Suprapubic skin (tissue), 4 donors: ENCODE measurements at regions not wholly inside any gene's neighbourhood (a gene's known extent, or its start where the extent isn't known, plus 50 kb on each side); places are given as distances from the start of the nearest gene placed in this dataset.

Experiments used
- EP300 ChIP-seq: sonication (generic); formaldehyde crosslinking; IDR thresholded peaks from one replicate; pipeline ENCODE4 v1.6.1; 2017; ENCODE audit warnings: antibody characterized with exemption
- POLR2A ChIP-seq, 2 donors: fragments of 450-650 bp; IDR thresholded peaks; one replicate each; pipeline ENCODE4 v1.6.1; 2017; ENCODE audit warnings: antibody characterized with exemption in 2 of 2, mild to moderate bottlenecking in 2 of 2, moderate library complexity in 2 of 2
- POLR2AphosphoS5 ChIP-seq, 3 donors: sonication (generic); formaldehyde crosslinking; IDR thresholded peaks; one replicate each; pipeline ENCODE4 v1.6.1; 2017; ENCODE audit warnings: antibody characterized with exemption in 3 of 3
- TF ChIP-seq, protein P1 (sequence below), 2 donors: fragments of 200-600 bp in 1 of 2; fragments of 450-650 bp in 1 of 2; sonication (generic) in 1 of 2; IDR thresholded peaks; one replicate each; pipeline ENCODE4 v1.5.1; 2016 to 2019; ENCODE audit warnings: antibody characterized with exemption in 2 of 2, mild to moderate bottlenecking in 1 of 2, moderate library complexity in 1 of 2

DNA sequence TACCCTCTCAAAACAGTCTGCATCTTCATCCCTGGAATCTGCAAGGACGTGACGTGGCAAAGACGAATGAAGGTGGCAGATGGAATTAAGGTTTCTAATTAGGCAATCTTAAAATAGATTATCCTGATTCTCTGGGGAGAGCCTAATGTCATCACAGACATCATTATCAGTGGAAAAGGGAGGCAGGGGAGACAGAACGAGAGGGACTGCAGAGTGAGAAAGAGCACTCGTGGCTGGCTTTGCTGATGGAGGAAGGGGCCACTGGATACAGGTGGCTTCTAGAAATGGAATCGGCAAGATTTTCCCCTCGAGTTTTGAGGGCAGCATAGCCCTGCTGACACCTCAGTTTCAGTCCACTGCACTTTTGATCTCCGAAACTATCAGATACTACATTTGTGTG, 110.6 kb downstream of the ASMT start:
- TF ChIP-seq POLR2A (IDR thresholded peaks at IDR 0.05) = no peak
- TF ChIP-seq, protein P1, sequence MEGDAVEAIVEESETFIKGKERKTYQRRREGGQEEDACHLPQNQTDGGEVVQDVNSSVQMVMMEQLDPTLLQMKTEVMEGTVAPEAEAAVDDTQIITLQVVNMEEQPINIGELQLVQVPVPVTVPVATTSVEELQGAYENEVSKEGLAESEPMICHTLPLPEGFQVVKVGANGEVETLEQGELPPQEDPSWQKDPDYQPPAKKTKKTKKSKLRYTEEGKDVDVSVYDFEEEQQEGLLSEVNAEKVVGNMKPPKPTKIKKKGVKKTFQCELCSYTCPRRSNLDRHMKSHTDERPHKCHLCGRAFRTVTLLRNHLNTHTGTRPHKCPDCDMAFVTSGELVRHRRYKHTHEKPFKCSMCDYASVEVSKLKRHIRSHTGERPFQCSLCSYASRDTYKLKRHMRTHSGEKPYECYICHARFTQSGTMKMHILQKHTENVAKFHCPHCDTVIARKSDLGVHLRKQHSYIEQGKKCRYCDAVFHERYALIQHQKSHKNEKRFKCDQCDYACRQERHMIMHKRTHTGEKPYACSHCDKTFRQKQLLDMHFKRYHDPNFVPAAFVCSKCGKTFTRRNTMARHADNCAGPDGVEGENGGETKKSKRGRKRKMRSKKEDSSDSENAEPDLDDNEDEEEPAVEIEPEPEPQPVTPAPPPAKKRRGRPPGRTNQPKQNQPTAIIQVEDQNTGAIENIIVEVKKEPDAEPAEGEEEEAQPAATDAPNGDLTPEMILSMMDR (IDR thresholded peaks at IDR 0.05) = no peak
- no peak for TF ChIP-seq POLR2AphosphoS5 (IDR thresholded peaks at IDR 0.05)
- no peak for TF ChIP-seq EP300
